Stimulated activated CD4-positive, alpha-beta T cell treated with anti-CD3 and anti-CD28 coated beads, Interleukin-1b, Interleukin-23, amount 100 ng/mL, for 48 hours (primary cell): ENCODE measurements at regions not wholly inside any gene's neighbourhood (a gene's known extent, or its start where the extent isn't known, plus 50 kb on each side); places are given as distances from the start of the nearest gene placed in this dataset.
"Not testable (repeated sequence)": the region's sequence is repeated elsewhere in the genome, so short reads cannot be mapped to it uniquely, and the experiment has no call there.

Experiments used
- DNase-seq: peaks from one replicate; pipeline ENCODE4 v3.0.0-alpha.2; 2020

DNA sequence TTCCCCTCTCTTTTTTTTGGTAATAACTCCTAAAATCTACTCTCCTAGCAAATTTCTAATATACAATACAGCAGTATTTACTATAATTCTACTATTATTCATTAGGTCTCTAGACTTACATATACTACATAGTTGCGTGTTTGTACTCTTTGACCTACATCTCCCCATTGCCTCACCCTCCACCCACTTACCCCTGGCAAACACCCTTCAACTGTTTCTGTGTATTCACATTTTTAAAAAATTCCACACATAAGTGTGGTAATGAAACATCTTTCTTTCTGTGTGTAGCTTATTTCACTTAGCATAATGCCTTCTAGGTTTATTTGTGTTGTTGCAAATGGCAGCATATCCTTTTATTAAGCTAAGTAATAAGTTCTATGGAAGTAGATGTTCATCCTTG is 336.0 kb downstream of the CCDC85A start:
- DNase-seq, result no peak

DNA sequence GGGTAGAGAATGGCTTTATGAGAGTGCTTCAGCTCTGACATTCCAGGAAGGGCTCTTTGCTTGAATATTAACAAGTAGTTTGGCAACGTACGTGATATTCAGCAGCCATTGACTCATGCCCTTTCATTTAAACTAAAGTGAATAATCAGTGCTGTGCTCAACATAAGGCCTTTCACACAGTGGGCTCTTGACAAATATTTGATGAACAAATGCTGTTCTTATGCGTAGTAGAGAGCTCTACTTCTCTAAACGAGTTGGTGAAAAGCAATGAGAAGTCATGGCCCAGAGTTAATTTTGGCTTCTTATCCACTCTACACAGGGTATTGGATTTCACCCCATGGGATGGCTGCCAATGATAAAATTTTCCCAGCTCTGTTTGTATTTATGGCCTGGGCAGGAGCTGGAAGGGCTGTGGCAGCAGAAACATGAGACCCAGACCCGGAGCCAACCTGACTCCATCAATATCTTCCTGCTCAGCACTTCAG is 338.9 kb downstream of the CCDC85A start:
- no peak for DNase-seq

DNA sequence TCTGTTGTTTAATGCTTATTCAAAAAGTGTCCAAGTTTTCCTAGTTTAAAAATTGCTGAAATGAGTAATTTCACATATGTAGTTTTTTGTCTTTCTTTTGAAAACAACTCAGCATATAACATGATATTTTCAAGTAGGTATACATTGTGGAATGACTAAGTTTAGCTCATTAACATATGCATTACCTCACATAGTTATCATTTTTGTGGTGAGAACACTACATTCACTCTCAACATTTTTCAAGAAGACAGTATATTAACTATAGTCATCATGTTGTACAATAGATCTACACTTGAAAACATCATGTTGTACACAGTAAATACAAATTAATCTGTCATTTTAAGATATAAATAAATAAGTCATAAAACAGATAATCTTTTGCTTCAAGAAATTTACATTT is 340.0 kb downstream of the CCDC85A start:
- no peak for DNase-seq

DNA sequence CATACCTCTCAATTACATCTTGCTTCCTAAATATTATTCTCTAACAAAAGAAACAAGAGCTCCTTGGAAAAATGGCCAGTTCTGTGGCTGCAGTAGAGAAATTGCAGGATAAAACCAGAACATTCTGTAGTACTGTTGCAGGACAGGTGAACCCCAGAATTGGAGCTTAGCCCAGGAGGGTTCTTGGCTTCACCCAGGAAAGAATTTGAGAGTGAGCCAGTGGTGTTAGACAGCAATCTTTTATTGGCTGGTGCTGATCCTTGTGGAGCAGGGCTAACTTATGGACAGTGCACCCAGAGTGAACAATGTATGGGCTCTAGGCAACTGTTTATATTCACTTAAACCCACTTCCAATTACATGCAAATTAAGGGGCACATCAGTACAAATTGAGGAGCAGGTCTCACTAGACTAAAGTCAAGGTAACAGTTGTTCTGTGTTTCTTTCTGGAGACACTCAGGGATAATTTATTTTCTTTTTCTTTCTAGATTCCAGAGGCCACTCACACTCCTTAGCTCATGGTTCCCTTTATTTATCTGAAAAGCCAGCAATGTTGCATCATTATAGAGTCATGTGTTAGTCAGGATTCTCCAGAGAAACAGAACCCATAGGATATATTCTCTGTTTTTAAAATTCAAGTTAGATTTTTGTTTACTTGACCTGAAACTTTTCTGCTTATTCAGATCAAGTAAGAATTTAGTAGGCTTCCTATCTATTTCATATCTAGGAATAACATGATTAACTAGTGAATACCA is 348.1 kb downstream of the CCDC85A start:
- DNase-seq, result no peak

DNA sequence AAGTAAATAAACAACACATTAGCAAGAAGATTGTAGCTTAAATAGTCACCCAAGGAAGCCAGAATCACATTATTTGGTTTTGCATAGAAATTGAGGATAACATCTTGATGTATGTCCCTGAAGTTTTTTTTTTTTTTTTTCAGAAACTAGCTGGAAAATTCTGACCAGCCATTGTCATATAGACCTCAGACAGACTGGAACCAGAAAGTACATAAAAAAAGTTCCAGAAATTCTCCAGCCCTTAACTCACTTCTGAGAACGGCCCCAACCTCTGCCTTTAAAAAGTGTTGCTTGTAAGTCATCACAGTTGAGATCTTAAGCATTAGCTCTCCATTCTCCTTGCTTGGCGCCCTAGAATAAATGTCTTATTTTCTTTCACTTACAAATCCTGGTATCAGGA is 350.5 kb downstream of the CCDC85A start:
- no peak for DNase-seq

DNA sequence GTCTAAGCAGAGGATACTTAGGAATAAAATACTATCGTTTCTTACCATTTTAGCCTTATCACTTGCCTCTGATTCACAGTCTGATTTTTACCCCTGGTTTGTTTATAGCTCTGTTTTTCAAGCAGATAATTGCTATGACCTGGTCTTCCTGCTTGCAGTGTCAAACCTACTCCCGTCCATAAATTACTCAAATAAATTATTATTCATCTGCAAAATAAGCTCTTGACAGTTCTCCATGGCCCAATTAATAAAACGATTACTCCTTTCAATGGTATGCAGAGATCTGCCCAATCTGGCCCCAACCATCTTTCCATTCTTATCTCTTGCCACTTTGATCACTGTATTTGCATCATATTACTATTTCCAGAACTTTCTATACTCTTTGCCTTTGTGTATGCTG is 354.0 kb downstream of the CCDC85A start:
- DNase-seq, result no peak

DNA sequence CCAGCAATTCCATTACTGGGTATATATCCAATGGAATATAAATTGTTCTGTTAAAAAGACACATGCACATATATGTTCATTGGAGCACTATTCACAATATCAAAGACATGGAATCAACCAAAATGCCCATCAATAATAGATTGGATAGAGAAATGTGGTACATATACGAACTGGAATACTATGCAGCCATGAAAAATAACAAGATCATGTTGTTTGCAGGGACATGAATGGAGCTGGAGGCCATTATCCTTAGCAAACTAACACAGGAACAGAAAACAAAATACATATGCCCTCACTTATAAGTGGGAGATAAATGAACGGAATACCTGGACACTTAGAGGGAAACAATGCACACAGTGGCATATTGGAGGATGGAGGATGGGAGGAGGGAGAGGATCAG is 355.8 kb downstream of the CCDC85A start:
- no peak for DNase-seq

DNA sequence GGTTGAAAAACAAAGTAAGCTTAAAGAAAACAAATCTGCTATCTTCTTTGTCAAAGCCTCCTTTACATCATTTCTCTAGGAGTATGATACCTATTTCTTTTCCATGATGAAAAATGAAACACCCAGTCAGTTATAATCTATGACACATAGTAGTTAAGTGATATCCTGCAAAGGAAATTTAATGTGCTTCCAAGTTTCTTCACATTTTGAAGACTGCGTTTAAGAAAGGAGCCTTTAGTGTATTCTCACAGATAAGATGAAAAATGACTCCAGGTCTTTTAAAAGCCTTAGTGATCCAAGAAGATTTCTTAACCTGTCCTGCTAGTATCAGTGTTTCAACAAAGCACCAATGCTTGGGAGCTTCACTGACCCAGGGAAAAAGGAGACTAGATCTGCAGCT is 356.7 kb downstream of the CCDC85A start:
- DNase-seq, result no peak

DNA sequence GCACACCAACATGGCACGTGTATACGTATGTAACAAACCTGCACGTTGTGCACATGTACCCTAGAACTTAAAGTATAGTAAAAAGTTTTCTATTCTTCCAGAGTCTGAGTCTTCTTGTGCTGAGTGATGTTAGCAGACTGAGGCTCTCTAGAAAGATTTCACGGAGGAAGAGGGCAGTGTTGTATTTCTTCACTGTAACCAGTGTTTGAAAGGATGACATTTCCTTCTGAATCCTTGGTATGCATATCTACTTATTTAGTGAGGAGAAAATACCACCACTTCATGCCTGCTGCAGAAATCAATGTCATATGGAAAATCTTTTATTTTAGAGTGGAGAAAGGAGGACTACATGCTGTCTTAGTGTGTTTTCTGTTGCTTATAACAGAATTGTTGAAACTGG is 357.1 kb downstream of the CCDC85A start:
- DNase-seq, result no peak

DNA sequence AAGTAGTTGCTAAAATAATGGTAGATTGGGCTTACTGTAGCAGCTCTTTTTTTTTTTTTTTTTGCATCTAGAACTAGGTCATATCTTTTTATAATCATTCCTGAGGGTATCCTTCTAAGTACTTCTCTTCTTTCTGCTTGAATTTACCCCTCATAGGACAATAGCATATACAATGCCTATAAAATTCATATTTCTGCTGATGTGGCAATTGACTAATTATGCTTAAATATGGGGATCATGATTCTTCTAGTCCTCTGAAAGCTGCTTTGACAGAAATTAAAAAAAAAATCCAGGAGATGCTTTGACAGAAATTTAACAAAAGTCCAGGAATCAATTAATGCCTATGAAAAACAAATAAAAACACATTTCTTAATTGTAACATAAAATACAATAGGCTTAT is 358.4 kb downstream of the CCDC85A start:
- no peak for DNase-seq

DNA sequence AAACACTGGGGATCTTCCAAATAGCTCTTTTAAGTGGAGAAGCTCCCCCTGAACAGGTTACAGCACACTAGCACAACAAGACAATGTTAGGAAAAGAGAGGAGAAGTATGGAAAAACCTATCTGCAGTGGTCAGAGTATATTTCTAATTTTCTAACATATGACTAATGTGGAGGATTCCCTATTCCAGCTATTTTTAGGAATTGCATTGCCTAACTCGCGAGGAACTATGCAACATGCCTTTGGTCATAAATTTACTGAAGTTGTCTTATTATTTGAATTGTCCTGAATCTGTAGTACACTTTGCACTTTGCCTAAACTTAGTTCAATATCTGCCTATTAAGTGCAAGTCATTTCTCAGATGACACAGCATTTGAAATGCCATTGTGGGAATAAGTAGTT is 381.4 kb downstream of the CCDC85A start:
- no peak for DNase-seq

DNA sequence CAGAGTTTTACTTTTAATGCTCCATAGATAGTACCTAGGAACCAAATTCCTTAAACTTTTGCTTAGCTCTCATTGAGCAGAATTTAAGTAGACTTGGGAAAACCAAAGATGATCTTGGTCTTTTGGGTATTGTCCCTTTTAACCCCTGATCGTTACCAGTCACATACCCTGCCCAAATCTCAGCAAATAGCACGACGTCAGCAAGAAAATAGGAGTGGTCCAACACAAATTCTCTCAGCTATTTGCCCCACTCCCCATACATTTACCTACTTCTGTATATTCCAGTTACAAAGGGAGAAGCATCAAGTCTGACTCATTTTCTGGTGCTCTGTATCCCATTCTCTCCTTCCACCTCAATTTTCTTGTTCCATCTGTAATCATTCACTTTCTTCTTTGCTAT is 387.3 kb downstream of the CCDC85A start:
- no peak for DNase-seq

DNA sequence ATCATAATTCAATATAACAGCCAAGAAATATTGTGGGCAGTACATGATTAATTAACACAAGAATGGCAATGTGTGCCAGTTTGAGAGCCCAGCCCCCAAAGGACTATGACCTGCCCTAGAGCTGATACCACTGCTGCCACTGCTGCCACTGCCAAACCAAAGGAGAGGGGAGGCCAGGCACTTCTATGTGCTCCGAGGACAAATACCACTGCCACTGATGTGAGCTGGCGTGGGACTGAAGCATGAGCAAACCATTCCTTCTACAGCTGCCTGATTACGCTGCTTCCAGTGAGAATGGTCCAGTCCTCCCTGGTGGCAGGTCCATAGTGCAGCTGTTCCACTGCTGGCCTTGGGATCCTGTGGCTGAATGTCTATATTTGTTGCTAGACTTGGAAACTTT is 392.2 kb downstream of the CCDC85A start:
- DNase-seq, result no peak

DNA sequence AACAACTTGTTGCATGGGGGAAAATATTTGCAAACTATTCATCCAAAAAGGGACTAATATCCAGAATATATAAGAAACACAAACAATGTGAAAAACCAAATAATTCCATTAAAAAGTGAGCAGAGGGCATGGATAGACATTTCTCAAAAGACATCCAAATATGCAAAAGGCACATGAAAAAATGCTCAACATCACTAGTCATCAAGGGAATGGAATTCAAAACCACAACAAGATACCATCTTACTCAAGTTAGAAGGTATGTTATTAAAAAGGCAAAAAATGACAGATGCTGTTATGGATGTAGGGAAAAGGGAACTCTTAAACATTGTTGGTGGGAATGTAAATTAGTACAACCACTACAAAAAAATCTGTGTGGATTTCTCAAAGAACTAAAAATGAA is 396.5 kb downstream of the CCDC85A start:
- no peak for DNase-seq

DNA sequence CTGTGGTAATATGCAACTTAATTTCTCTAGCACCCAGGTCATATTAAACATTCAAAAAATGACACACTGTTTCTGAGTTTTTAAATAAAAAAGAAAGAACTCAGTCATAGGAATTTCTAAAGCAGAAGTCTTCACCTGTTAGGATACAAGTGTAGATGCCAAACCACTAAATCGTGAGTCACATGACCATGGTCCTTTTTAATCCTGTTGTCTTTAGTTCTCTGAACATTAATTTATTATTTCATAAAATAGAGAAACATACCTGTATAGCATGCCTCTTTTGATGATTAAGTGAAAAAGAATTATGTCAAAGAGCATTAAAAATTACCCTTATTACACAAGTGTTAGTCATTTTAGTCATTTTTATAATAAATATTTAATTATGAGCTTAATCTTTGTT is 398.8 kb downstream of the CCDC85A start:
- DNase-seq, result no peak

DNA sequence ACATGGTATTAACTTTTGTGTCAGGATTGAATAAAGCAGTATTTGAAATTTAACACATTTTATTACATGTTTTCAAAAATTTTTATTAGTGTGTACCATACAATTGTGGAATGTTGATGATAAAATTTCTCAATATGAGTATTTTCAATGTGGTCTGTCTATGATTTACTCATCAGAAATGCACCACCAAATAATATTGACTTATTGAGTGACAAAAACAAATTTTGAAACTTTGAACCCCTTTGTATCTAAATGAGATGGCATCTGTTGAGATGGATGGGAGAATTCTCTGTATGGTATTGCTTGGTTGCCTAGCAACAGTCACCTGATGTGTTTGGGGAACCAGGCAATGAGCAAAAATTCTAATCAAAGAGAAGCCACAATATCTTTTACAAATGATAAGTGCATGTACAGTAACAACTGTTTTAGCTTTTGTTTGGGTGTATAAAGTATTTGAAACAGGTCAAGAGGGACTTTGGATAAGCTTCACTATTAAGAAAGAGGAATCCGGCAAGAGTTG is 400.1 kb downstream of the CCDC85A start:
- DNase-seq, result no peak

DNA sequence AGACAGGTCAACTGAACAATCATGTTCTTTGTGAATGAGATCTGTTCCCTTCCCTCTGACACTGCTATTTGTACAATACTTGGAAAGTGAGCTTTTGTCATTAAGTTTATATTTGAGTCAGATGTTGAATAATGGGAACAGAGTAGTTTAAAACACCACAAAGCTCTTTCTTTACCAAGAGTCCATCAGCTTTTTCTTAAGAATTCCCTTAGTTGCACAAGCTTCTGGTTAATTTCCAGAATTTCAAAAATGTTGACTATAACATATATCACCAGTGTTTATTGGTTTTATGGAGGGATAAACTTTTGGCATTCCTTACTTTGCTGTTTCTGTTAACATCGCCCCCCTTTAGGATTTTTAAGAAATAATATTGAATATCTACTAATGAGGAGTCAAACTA is 403.7 kb downstream of the CCDC85A start:
- no peak for DNase-seq

DNA sequence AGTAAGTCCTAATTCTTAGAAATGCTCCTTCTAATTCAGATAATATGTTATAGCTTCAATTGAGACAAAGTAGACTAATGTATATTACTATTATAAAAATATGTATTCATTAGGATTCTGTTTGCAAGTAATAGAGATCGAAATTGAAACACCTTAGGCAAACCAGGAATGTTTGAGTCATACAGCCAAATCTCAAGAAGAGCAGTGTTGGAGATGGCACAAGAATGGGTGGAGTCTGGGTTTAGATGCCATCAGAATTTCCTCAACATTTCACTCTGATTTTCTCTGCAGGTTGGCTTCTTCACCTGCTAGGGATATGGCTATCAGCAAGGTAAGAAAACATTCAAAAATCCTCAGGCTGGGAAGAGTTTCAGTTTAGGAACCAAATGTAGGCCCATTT is 405.4 kb downstream of the CCDC85A start:
- no peak for DNase-seq

DNA sequence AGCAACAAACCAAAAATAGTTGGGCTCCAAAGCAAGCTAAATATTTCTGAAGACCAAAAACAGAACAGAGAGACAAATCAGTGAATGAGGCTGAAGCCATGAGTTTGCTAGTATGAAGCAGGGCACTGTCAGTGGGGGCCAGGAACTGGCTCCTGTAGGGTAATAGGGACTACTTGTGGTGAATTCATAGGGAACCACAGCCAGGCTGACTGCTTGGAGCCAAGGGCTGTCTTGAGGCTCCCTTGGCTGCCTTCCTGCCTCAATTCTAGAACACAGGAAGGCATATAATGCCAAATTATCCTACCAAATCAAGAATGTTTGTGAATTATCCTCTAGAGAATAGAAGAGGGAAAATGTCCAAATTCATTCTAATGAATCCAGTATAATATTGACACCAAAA is 406.0 kb downstream of the CCDC85A start:
- no peak for DNase-seq

DNA sequence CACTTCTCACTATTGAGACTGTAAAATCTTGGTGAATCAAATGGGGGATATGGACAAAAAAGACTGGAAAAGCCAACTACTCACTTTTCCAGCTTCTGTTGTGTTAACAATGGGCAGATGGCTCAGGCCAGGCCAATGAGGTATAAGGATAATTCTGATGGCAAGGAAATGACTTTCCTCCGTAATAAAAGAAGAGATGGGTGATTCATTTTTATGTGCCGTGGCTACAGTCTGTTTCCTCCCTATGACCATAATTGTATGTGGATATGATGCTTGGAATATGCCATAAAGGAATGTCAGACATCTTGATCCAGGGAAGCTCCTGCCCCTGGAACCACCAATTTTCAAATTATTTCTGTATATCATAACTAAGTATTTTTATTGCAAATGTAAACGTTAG is 406.8 kb downstream of the CCDC85A start:
- DNase-seq, result no peak

DNA sequence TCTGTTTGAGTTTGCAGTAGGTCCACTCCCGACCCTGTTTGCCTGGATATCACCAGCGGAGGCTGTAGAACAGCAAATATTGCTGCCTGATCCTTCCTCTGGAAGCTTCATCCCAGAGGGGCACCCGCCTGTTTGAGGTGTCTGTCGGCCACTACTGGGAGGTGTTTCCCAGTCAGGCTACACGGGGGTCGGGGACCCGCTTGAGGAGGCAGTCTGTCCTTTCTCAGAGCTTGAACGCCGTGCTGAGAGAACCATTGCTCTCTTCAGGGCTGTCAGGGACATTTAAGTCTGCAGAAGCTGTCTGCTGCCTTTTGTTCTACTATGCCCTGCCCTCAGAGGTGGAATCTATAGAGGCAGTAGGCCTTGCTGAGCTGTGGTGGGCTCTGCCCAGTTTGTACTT is 422.3 kb downstream of the CCDC85A start:
- DNase-seq, result not testable (repeated sequence)

DNA sequence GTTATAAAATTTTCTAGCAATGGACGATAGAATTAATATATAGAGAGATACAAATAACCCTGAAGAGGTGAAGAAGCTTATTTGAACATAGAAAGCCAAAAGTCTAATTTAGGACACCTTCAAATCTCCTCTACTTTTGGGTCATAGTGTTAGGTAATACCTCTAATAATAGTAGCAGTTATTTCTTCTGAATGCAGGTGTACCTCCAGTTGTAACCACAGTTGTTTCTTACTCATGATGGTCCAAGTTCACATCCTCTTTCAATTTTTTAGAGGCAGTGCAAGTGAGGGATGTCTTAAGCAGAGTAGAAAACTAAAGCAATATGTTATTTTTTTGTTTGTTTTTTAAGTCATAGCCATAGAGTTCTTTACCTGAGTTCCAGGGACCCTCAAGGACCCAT is 429.5 kb downstream of the CCDC85A start:
- DNase-seq, result no peak

DNA sequence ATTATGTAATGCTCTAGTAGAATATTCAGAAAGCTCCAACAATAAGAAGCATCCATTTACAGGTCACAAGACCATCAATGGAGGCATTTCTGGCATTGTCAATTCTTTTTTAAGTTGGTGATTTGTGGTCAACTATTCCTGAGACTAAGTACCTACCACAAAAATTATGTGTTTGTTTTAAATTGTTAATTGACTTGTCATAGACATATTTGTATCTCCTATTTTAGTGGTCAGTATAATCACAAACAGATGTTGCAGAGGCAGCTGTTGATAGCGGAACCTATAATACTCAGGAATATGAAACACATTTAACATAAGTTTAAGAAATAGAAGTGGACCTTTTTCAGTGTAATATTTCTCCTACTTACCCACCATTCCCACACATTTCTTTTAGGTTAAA is 430.1 kb downstream of the CCDC85A start:
- DNase-seq, result no peak

DNA sequence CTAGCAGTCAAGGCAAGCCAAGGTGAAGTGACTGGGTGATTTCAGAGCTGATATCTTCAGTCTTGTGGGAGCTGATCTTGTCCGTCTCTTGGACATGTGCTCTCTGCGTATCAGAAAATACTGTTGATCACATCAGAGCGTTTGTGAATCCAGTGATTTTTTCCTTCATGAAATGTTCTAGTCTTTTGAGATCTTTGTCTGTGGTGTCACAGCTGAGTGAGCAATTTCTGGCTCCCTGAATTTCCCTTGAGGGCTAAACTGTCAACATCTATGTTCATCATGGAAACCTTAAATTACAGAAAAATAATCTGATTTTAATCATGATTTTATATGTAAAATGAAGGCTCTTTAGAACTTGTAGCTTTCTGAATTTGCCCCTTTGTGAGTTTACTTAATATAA is 432.0 kb downstream of the CCDC85A start:
- no peak for DNase-seq

DNA sequence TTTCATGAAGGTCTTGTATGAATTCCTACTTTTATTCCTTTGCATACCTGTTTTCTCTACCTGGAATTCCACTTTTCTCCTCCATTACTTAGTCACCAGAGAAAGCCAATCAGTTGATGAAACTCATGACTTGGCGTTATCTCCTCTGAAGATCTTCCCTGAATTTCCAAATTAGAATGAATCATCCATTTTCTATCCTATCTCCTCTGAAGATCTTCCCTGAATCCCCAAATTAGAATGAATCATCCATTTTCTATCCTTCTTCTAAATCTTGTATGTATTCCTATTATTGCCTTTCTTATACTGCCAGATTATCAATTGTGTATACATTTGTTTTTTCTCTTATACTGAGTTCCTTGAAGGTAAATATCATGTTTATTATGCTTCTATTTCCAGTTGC is 440.4 kb downstream of the CCDC85A start:
- no peak for DNase-seq
